Occipital lobe (tissue), 1 donor: ENCODE measurements at regions not wholly inside any gene's neighbourhood (a gene's known extent, or its start where the extent isn't known, plus 50 kb on each side); places are given as distances from the start of the nearest gene placed in this dataset.

ENCODE experiments used
- DNase-seq: peaks from one replicate; lab custom pipeline; 2025; lab: John Stamatoyannopoulos, UW

- no peak for DNase-seq
Observed at GRCh38 chr13:84662491-84662890, 780.2 kb upstream of the SLITRK1 start.

GRCh38 chr13:84661718-84662117, 779.4 kb upstream of the SLITRK1 start:
- no peak for DNase-seq

GRCh38 chr13:84659359-84659661, 777.0 kb upstream of the SLITRK1 start:
- DNase-seq, result no peak

- DNase-seq, result no peak
Observed at GRCh38 chr13:84658491-84659358, 776.5 kb upstream of the SLITRK1 start.

GRCh38 chr13:84655677-84656076, 773.4 kb upstream of the SLITRK1 start:
- no peak for DNase-seq

- DNase-seq, result no peak
Observed at GRCh38 chr13:84654654-84655275, 772.5 kb upstream of the SLITRK1 start.

- DNase-seq, result no peak
Observed at GRCh38 chr13:84653915-84654534, 771.8 kb upstream of the SLITRK1 start.

GRCh38 chr13:84651705-84652104, 769.4 kb upstream of the SLITRK1 start:
- no peak for DNase-seq

- DNase-seq, result no peak
Observed at GRCh38 chr13:84651288-84651687, 769.0 kb upstream of the SLITRK1 start.

GRCh38 chr13:84649853-84650252, 767.6 kb upstream of the SLITRK1 start:
- no peak for DNase-seq

GRCh38 chr13:84648069-84648640, 765.9 kb upstream of the SLITRK1 start:
- DNase-seq, result no peak

GRCh38 chr13:84646957-84647356, 764.7 kb upstream of the SLITRK1 start:
- no peak for DNase-seq

GRCh38 chr13:84645196-84646012, 763.1 kb upstream of the SLITRK1 start:
- DNase-seq, result no peak

GRCh38 chr13:84641491-84641890, 759.2 kb upstream of the SLITRK1 start:
- DNase-seq, result no peak

GRCh38 chr13:84640691-84641090, 758.4 kb upstream of the SLITRK1 start:
- no peak for DNase-seq

- DNase-seq, result no peak
Observed at GRCh38 chr13:84630476-84630875, 748.2 kb upstream of the SLITRK1 start.

GRCh38 chr13:84616864-84617263, 734.6 kb upstream of the SLITRK1 start:
- no peak for DNase-seq

- DNase-seq, result no peak
Observed at GRCh38 chr13:84609716-84610115, 727.4 kb upstream of the SLITRK1 start.

GRCh38 chr13:84607261-84608013, 725.2 kb upstream of the SLITRK1 start:
- DNase-seq, result no peak

- DNase-seq, result no peak
Observed at GRCh38 chr13:84606616-84607015, 724.3 kb upstream of the SLITRK1 start.

- no peak for DNase-seq
Observed at GRCh38 chr13:84605927-84606326, 723.7 kb upstream of the SLITRK1 start.
